ENCODE measurements at regions not wholly inside any gene's neighbourhood (a gene's known extent, or its start where the extent isn't known, plus 50 kb on each side); places are given as distances from the start of the nearest gene placed in this dataset.

DNA sequence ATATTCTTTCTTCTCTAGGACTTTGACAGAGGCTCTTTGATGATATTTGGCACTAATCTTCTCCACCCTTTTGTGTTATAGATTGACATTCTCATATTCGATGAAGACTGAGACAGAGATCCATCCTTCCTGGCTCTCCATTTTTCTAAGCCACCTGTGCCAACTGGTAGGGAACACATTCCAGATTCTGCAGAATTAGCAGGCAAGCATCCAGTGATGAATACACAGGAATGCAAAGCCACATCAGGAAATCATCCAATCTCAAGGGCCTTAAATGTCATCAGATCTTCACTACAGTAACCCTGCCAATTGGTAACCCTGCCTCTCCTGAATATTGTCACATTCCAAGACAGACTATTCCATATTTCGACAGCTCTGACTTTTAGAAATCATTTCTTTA, 718.4 kb upstream of the API5 start:
- DNase-seq (ENCODE audit: low spot score) = no peak

- DNase-seq (ENCODE audit: low spot score) = no peak
Observed at GRCh38 chr11:42595876-42596275, 715.9 kb upstream of the API5 start.

- no peak for DNase-seq (ENCODE audit: low spot score)
Observed at GRCh38 chr11:42596576-42597145, 715.1 kb upstream of the API5 start.

DNA sequence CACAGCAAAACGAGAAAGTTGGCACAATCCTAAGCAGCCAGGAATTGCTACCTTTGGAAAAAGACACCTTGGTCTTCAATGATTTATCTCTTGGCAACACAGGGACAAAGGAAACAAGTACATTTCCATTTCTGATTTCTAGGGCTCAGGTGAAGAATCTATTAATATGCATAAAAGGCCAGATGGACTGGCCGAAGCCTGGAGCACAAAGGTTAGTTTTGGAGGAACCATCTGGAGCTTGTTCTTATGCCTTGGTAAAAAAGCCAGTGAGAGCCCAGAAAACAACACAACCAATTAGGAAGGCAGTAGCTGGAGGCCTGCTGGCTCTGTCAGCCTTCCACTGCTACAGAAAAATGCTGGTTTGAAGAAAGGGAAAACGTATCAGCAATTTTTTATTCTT, 713.5 kb upstream of the API5 start:
- no peak for DNase-seq (ENCODE audit: low spot score)

GRCh38 chr11:42620796-42621195, 691.0 kb upstream of the API5 start:
- no peak for DNase-seq (ENCODE audit: low spot score)

DNA sequence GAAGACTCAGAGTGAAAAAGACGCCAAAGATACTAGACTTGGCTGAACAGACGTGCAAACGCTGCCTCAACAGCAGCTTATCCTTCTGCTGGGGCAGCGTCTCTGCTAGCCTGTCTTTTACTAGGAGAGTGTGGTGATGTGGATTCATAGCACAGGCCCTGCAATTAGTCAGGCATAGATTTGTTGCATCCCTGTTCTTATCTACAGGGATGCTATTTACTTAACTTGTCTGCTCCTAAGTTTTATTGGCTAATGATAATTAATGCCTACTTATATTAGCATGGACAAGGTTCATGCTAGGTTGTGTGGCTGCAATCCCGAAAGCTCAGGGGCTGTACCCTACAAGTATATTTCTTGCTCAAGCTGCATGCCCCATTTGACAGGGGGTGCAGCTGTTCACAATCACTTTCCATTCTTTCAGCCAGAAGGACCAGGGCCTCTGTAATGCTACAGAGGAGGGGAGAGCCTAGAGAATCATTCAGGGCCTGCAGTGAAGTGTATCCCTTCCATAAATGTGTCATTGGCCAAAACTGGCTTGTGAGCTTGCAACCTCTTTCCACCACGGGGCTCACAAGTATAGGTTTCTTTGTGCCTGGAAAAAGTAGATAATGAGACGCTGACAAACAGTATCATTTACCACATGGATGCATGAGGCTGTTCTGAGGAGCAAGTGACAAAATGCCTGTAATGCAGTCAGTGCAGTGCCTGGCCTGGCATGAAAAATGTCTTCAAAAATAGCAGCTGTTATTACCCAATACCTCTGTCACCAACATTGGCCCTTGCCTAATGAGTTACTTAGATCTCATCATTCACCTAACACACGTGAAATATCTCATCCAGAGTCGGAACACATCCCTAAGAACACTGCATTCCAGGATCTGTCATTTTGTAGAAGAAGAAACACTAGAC, 685.8 kb upstream of the API5 start:
- no peak for DNase-seq (ENCODE audit: low spot score)

- no peak for DNase-seq (ENCODE audit: low spot score)
Observed at GRCh38 chr11:42631220-42631843, 680.5 kb upstream of the API5 start.

GRCh38 chr11:42646959-42647358, 664.8 kb upstream of the API5 start:
- no peak for DNase-seq (ENCODE audit: low spot score)

GRCh38 chr11:42647993-42648392, 663.8 kb upstream of the API5 start:
- no peak for DNase-seq (ENCODE audit: low spot score)

- DNase-seq (ENCODE audit: low spot score) = no peak
Observed at GRCh38 chr11:42651621-42652020, 660.2 kb upstream of the API5 start.

GRCh38 chr11:42657169-42657568, 654.6 kb upstream of the API5 start:
- no peak for DNase-seq (ENCODE audit: low spot score)

DNA sequence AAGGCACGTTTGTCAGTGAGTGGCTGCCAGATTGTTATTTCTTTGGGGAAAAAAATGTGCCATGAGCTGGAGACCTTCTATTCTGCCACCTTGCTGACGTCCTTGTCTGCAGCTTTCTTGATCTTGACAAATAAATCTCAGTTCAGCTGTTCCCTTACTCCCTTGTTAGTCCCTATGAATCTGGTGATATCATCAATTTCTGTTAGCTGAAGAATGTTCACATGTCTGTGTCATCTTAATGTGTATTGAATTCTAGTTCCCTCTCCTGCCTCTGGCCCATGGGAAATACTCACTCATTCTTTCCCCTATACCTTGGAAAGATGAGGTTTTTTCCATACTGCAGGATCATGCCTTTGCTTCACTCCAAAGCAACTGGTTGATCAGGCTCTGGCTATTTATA, 649.9 kb upstream of the API5 start:
- DNase-seq (ENCODE audit: low spot score) = no peak

DNA sequence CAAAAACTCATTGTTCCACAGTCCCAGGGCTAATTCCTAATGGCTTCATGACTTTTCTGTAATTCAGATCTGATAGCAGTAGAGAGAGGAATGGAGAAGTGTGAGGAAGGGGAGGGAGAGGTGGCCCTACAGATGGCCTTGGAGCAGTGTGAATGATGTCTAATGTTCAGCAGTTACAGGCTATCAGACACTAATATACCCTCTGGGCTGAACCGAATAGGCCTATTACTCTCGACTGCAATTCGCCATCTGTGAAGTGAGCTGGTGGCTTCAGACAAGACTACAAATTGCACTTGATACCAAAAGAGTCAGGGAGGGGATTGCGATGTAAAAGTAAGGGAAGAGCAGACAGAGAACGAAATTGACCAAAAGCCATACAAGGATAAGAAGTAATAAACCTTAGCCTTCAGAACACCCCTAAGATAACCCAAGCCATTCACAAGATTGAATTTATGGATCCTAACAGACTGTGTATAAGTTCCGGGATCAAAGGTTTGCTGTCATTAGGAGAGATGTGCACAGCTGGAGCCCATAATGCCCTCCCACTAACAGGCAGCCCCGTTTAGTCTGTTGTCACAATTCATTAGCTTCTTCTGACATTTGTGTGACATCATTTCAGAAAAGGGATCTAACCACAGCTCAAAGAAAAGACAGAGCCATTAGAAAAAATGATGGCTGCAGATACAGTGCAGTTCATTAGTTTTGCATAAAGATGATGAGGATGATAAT, 642.4 kb upstream of the API5 start:
- DNase-seq (ENCODE audit: low spot score) = no peak

GRCh38 chr11:42674436-42674835, 637.4 kb upstream of the API5 start:
- DNase-seq (ENCODE audit: low spot score) = no peak

DNA sequence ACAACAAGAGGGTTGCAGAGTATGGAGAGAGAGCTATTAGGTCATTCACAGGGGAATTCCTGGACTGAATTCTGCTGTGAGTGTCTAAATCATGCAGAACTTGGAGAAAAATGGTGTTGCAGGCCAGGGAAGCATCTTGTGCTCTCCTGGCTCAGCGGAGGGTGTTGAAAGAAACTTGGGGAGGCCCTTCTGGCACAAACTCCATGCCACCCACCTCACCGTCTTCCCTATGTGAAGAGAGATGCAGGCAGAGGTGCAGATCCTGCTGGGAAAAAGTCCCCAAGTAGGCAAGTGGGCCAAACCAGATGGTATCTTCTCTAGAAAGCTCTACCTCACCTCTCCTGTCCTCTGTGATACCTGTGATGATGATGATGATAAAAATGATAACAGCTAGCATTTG, 604.3 kb upstream of the API5 start:
- no peak for DNase-seq (ENCODE audit: low spot score)

- no peak for DNase-seq (ENCODE audit: low spot score)
Observed at GRCh38 chr11:42709216-42709615, 602.6 kb upstream of the API5 start.

DNA sequence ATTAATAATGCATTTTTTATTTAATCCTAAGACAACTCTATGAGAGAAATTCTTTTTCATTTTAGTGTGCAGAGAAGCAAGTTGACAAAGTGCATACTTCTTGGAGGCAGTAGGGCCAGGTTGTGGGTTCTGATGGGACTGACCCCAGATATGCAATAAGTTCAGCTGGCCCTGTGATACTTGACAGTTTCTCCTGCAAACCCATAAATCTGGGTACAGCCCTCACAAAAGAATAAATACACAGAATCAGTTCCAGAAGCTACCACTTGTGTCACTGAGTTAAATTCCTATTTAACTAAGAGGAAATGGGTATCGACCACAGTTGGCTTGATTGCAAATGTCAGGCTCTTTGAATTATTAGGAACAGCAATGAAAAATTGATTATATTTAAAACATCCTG, 598.5 kb upstream of the API5 start:
- DNase-seq (ENCODE audit: low spot score) = no peak

GRCh38 chr11:42713753-42714152, 598.0 kb upstream of the API5 start:
- no peak for DNase-seq (ENCODE audit: low spot score)

- DNase-seq (ENCODE audit: low spot score) = no peak
Observed at GRCh38 chr11:42720716-42721563, 590.9 kb upstream of the API5 start.

GRCh38 chr11:42727879-42728278, 583.9 kb upstream of the API5 start:
- DNase-seq (ENCODE audit: low spot score) = no peak

GRCh38 chr11:42762348-42762747, 549.4 kb upstream of the API5 start:
- no peak for DNase-seq (ENCODE audit: low spot score)

DNA sequence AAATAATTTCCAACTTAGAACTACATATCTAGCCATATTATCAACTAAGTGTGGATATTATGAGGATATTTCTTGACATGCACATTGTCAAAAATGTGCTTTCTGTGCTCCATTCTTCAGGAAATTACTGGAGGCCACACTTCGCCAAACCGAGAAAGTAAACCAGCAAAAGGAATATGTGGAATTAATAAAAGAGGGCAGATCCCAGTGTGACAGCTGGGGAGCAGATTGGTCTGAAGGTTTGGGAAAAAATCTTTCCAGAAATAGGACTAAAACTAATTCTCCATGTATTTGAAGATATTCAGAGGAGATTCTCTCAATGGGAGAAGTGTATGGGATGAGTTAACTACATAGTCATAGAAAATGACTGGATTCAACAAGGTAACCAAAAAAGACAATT, 546.9 kb upstream of the API5 start:
- no peak for DNase-seq (ENCODE audit: low spot score)
